Stimulated activated CD4-positive, alpha-beta T cell treated with anti-CD3 and anti-CD28 coated beads, Interleukin-12 subunit alpha, Interleukin-12 subunit beta, amount 100 ng/mL, for 48 hours (primary cell): ENCODE measurements at regions not wholly inside any gene's neighbourhood (a gene's known extent, or its start where the extent isn't known, plus 50 kb on each side); places are given as distances from the start of the nearest gene placed in this dataset.

ENCODE experiments used
- DNase-seq, 3 donors: peaks; one replicate each; pipeline ENCODE4 v3.0.0-alpha.2; 2020; ENCODE audit warnings: low read depth in 2 of 3, low spot score in 1 of 3

- peak in 2 of 3 donors; percentile 44 to 48 for DNase-seq
These were observed 131.6 kb upstream of the NEDD9 start for GRCh38 chr6:11363881-11364576.

GRCh38 chr6:11362564-11362963 is 130.1 kb upstream of the NEDD9 start:
- no peak for DNase-seq

- no peak for DNase-seq
These were observed 126.7 kb upstream of the NEDD9 start for GRCh38 chr6:11358904-11359830.

GRCh38 chr6:11357285-11357684 is 124.8 kb upstream of the NEDD9 start:
- no peak for DNase-seq

- DNase-seq, result no peak
These were observed 124.1 kb upstream of the NEDD9 start for GRCh38 chr6:11356404-11357155.

- DNase-seq, result peak; percentile 67 to 71 (median 68)
These were observed 121.5 kb upstream of the NEDD9 start for GRCh38 chr6:11353921-11354389.

- no peak for DNase-seq
These were observed 117.8 kb upstream of the NEDD9 start for GRCh38 chr6:11350294-11350693.

- no peak for DNase-seq
These were observed 117.4 kb upstream of the NEDD9 start for GRCh38 chr6:11349880-11350279.

GRCh38 chr6:11346516-11346915 is 114.0 kb upstream of the NEDD9 start:
- no peak for DNase-seq

- DNase-seq, result no peak
These were observed 113.1 kb upstream of the NEDD9 start for GRCh38 chr6:11345536-11345935.

- no peak for DNase-seq
These were observed 111.7 kb upstream of the NEDD9 start for GRCh38 chr6:11343963-11344723.

GRCh38 chr6:11341867-11342266 is 109.4 kb upstream of the NEDD9 start:
- no peak for DNase-seq

- DNase-seq, result no peak
These were observed 108.8 kb upstream of the NEDD9 start for GRCh38 chr6:11341303-11341702.

GRCh38 chr6:11339380-11339779 is 106.9 kb upstream of the NEDD9 start:
- no peak for DNase-seq

GRCh38 chr6:11337306-11337705 is 104.8 kb upstream of the NEDD9 start:
- no peak for DNase-seq

GRCh38 chr6:11335826-11336225 is 103.4 kb upstream of the NEDD9 start:
- no peak for DNase-seq

- no peak for DNase-seq
These were observed 100.8 kb upstream of the NEDD9 start for GRCh38 chr6:11333132-11333849.

GRCh38 chr6:11332463-11332862 is 100.0 kb upstream of the NEDD9 start:
- no peak for DNase-seq

- DNase-seq, result no peak
These were observed 98.6 kb upstream of the NEDD9 start for GRCh38 chr6:11331111-11331510.

GRCh38 chr6:11330413-11330760 is 97.9 kb upstream of the NEDD9 start:
- no peak for DNase-seq
